ENCODE measurements at regions not wholly inside any gene's neighbourhood (a gene's known extent, or its start where the extent isn't known, plus 50 kb on each side); places are given as distances from the start of the nearest gene placed in this dataset.
A peak's percentile ranks its signal among the peaks of the same experiment; 100 is the strongest.

GRCh38 chr17:54494721-54495715 lies 405.6 kb upstream of the TOM1L1 start:
- Histone ChIP-seq H3K27me3 (ENCODE audit: control insufficient read depth, insufficient read depth, low read length) (no peaks in the 10 kb centered on the region), H3K4me3 (ENCODE audit: insufficient read depth, low read depth, low read length) (no peak overlapping the region), H3K36me3 (replicated peaks; ENCODE audit: control insufficient read depth, insufficient read depth, low read length) (no peaks in the 10 kb centered on the region)
- no peak for DNase-seq

GRCh38 chr17:54505404-54505803 lies 395.2 kb upstream of the TOM1L1 start:
- no peak overlapping the region for H3K4me3 ChIP-seq (ENCODE audit: insufficient read depth, low read depth, low read length)
- DNase-seq = no peak
- no peaks in the 10 kb centered on the region for H3K27me3 ChIP-seq (ENCODE audit: control insufficient read depth, insufficient read depth, low read length)
- H3K36me3 ChIP-seq (replicated peaks; ENCODE audit: control insufficient read depth, insufficient read depth, low read length) = no peaks in the 10 kb centered on the region

GRCh38 chr17:54518706-54519105 lies 381.9 kb upstream of the TOM1L1 start:
- H3K36me3 ChIP-seq (replicated peaks; ENCODE audit: control insufficient read depth, insufficient read depth, low read length) = no peaks in the 10 kb centered on the region
- DNase-seq = no peak
- H3K27me3 ChIP-seq (ENCODE audit: control insufficient read depth, insufficient read depth, low read length) = no peaks in the 10 kb centered on the region
- H3K4me3 ChIP-seq (ENCODE audit: insufficient read depth, low read depth, low read length) = no peak overlapping the region

GRCh38 chr17:54521137-54521536 lies 379.5 kb upstream of the TOM1L1 start:
- Histone ChIP-seq H3K27me3 (ENCODE audit: control insufficient read depth, insufficient read depth, low read length) (no peaks in the 10 kb centered on the region), H3K36me3 (replicated peaks; ENCODE audit: control insufficient read depth, insufficient read depth, low read length) (no peaks in the 10 kb centered on the region), H3K4me3 (ENCODE audit: insufficient read depth, low read depth, low read length) (no peak overlapping the region)
- no peak for DNase-seq

- no peaks in the 10 kb centered on the region for H3K27me3 ChIP-seq (ENCODE audit: control insufficient read depth, insufficient read depth, low read length)
- no peak overlapping the region for H3K4me3 ChIP-seq (ENCODE audit: insufficient read depth, low read depth, low read length)
- H3K36me3 ChIP-seq (replicated peaks; ENCODE audit: control insufficient read depth, insufficient read depth, low read length) = no peaks in the 10 kb centered on the region
- no peak for DNase-seq
Observed at GRCh38 chr17:54524501-54524900, 376.2 kb upstream of the TOM1L1 start.

DNA sequence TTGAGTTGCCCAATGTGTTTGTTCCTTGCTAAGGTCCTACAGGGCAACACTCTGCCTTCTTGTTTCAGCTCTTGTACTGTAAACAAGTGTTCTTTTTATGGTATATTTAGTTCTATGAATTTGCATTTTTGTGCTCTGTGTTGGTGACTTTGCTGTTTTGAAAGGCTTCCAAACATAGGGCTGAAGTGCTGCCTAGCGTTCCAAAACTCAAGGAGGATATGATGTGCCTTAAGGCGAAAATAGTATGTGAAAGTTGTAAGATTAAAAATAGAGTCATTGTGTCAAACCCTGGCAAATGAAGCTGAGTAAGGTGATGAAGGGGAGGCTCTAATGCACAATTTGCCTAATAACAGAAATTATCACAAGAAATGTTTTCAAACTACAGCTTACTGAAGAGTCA lies 372.7 kb upstream of the TOM1L1 start:
- Histone ChIP-seq H3K4me3 (ENCODE audit: insufficient read depth, low read depth, low read length) (no peak overlapping the region), H3K36me3 (replicated peaks; ENCODE audit: control insufficient read depth, insufficient read depth, low read length) (no peaks in the 10 kb centered on the region), H3K27me3 (ENCODE audit: control insufficient read depth, insufficient read depth, low read length) (no peaks in the 10 kb centered on the region)
- no peak for DNase-seq

GRCh38 chr17:54530398-54530797 lies 370.3 kb upstream of the TOM1L1 start:
- H3K36me3 ChIP-seq (replicated peaks; ENCODE audit: control insufficient read depth, insufficient read depth, low read length) = no peaks in the 10 kb centered on the region
- no peak for DNase-seq
- H3K27me3 ChIP-seq (ENCODE audit: control insufficient read depth, insufficient read depth, low read length) = no peaks in the 10 kb centered on the region
- no peak overlapping the region for H3K4me3 ChIP-seq (ENCODE audit: insufficient read depth, low read depth, low read length)

- H3K4me3 ChIP-seq (ENCODE audit: insufficient read depth, low read depth, low read length) = no peak overlapping the region
- no peaks in the 10 kb centered on the region for H3K36me3 ChIP-seq (replicated peaks; ENCODE audit: control insufficient read depth, insufficient read depth, low read length)
- H3K27me3 ChIP-seq (ENCODE audit: control insufficient read depth, insufficient read depth, low read length) = no peaks in the 10 kb centered on the region
- DNase-seq = peak; percentile 4
Observed at GRCh38 chr17:54536306-54536705, 364.3 kb upstream of the TOM1L1 start.

DNA sequence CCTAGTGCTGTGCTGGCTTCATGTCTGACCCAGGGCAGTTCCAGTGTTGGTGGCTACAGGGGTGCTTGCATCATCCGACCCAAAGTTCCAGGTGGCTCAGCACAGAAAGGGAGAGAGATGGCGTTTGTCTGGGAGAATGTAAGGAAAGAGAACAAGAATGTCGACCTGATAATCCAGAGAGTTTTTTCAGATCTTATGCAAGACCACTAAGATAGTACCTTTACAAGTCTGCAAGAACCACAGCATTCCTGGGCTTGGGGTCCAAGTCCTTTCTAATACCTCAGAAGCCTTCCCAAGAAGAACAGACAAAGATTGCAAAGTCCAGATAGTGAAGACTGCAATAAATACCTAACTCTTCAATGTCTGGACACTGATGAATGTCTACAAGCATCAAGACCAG lies 363.0 kb upstream of the TOM1L1 start:
- Histone ChIP-seq H3K36me3 (replicated peaks; ENCODE audit: control insufficient read depth, insufficient read depth, low read length) (no peaks in the 10 kb centered on the region), H3K4me3 (ENCODE audit: insufficient read depth, low read depth, low read length) (no peak overlapping the region), H3K27me3 (ENCODE audit: control insufficient read depth, insufficient read depth, low read length) (no peaks in the 10 kb centered on the region)
- DNase-seq = no peak

- Histone ChIP-seq H3K27me3 (ENCODE audit: control insufficient read depth, insufficient read depth, low read length) (no peaks in the 10 kb centered on the region), H3K36me3 (replicated peaks; ENCODE audit: control insufficient read depth, insufficient read depth, low read length) (no peaks in the 10 kb centered on the region), H3K4me3 (ENCODE audit: insufficient read depth, low read depth, low read length) (no peak overlapping the region)
- DNase-seq = peak; percentile 29
Observed at GRCh38 chr17:54544249-54544648, 356.4 kb upstream of the TOM1L1 start.

- no peak for DNase-seq
- Histone ChIP-seq H3K4me3 (ENCODE audit: insufficient read depth, low read depth, low read length) (no peak overlapping the region), H3K27me3 (ENCODE audit: control insufficient read depth, insufficient read depth, low read length) (no peaks in the 10 kb centered on the region), H3K36me3 (replicated peaks; ENCODE audit: control insufficient read depth, insufficient read depth, low read length) (no peaks in the 10 kb centered on the region)
Observed at GRCh38 chr17:54559883-54560282, 340.8 kb upstream of the TOM1L1 start.

DNA sequence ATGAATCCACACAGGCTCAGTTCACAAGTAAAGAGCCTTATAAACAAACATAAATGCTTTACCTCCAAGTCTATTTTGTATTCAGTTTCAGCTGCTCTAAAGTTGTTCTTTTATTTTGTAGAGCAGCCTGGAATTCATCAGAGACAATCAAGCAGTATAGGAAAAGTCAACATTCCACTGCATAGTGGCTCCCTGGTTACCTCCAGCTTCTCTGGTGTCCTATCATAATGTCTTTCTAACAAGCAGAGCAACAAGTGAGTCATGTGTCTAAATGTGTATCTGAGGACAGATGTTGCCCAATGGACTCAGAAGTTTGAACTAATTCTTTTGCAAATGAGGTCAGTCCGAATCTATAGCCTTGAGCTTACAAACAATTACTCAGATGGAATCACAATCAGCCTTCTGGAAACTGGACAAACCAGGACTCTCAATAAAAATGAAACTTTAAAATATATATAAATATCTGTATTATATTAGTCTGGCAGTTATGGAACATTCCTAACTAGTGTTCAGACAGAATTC lies 292.0 kb upstream of the TOM1L1 start:
- Histone ChIP-seq H3K36me3 (replicated peaks; ENCODE audit: control insufficient read depth, insufficient read depth, low read length) (no peaks in the 10 kb centered on the region), H3K4me3 (ENCODE audit: insufficient read depth, low read depth, low read length) (no peak overlapping the region), H3K27me3 (ENCODE audit: control insufficient read depth, insufficient read depth, low read length) (no peaks in the 10 kb centered on the region)
- DNase-seq = no peak

DNA sequence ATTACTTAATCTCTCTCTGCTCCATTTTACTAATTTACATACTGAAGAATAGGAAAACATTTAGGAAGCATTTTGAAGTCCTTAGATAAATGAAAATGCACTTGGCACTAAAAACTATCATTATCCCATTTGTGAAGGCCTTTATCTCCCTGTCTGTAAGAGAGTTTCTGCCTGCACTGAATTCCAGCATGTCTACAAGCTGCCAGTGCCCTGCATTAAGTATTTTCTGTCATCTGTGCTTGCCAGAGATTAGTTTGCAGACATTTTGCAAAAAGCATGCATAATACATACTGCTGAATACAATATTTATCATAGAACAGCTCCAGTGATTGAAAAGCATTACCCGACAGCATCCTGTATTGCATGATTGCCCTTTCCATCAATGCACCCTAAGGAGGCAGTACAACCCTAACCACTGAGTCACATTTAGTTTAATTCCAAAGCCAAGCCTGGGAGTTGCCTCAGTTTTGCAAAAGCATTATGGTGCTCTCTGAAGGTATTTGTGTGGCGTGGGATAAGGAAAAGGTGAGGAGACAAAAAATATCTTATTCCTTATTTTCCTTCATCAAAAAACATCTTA lies 280.2 kb upstream of the TOM1L1 start:
- Histone ChIP-seq H3K27me3 (ENCODE audit: control insufficient read depth, insufficient read depth, low read length) (no peaks in the 10 kb centered on the region), H3K4me3 (ENCODE audit: insufficient read depth, low read depth, low read length) (no peak overlapping the region), H3K36me3 (replicated peaks; ENCODE audit: control insufficient read depth, insufficient read depth, low read length) (no peaks in the 10 kb centered on the region)
- no peak for DNase-seq

DNA sequence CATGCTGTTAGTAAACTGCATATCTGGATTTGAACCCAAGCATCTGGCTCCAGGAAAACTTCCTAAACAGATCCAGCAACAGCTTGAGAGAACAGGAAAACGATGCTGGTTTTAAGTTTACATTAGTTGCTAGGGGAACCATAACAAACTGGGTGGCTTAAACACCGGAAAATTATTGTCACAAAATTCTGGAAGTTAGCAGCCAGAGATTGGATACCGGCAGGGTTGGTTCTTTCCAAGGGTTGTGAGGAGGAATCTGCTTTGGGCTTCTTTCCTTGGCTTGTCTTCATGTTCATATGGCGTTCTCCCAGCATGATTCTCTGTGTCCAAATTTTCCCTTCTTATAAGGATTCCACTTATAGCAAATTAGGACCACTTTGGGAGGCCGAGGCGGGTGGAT lies 276.9 kb upstream of the TOM1L1 start:
- no peaks in the 10 kb centered on the region for H3K27me3 ChIP-seq (ENCODE audit: control insufficient read depth, insufficient read depth, low read length)
- DNase-seq = no peak
- H3K4me3 ChIP-seq (ENCODE audit: insufficient read depth, low read depth, low read length) = no peak overlapping the region
- no peaks in the 10 kb centered on the region for H3K36me3 ChIP-seq (replicated peaks; ENCODE audit: control insufficient read depth, insufficient read depth, low read length)

- DNase-seq = peak; percentile 16
- Histone ChIP-seq H3K27me3 (ENCODE audit: control insufficient read depth, insufficient read depth, low read length) (no peaks in the 10 kb centered on the region), H3K36me3 (replicated peaks; ENCODE audit: control insufficient read depth, insufficient read depth, low read length) (no peaks in the 10 kb centered on the region), H3K4me3 (ENCODE audit: insufficient read depth, low read depth, low read length) (no peak overlapping the region)
Observed at GRCh38 chr17:54626146-54626703, 274.4 kb upstream of the TOM1L1 start.

Data from H7 (cell line).